ENCODE measurements at regions not wholly inside any gene's neighbourhood (a gene's known extent, or its start where the extent isn't known, plus 50 kb on each side); places are given as distances from the start of the nearest gene placed in this dataset.
"Not testable (repeated sequence)": the region's sequence is repeated elsewhere in the genome, so short reads cannot be mapped to it uniquely, and the experiment has no call there.

DNA sequence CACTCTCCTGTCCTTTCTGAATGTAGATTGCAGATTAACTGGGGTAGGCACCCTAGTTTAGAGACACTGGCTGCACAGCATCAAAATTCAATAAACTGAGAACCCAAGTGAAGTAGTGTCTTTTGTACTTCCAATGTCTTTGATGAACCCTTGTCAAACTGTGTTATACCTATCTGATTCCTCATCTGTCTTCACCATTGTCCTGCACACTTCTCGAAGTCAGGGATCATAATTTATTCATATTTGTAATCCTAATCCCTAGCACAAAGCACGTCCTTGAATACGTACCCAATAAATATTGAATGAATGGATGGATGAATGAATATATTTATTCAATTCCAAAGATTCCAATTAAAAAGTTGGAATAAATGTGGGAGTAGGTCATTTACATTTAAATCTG, 256.6 kb upstream of the PTBP2 start:
- Histone ChIP-seq H3K9me3 (no peaks in the 10 kb centered on the region), H3K27ac (no peak overlapping the region), H3K27me3 (no peaks in the 10 kb centered on the region), H3K4me3 (no peak overlapping the region), H3K4me1 (no peaks in the 10 kb centered on the region), H3K36me3 (no peaks in the 10 kb centered on the region)
- ATAC-seq (ENCODE audit: low FRiP score in 2 of 2): no peak
- 83 to 88% methylated on average over 3 of the region's 3 CpGs for WGBS, 2 donors
- TF ChIP-seq EP300 (IDR thresholded peaks at IDR 0.05) (no peak), POLR2AphosphoS5 (IDR thresholded peaks at IDR 0.05) (no peak), POLR2A (IDR thresholded peaks at IDR 0.05) (no peak)
- TF ChIP-seq, protein P1, sequence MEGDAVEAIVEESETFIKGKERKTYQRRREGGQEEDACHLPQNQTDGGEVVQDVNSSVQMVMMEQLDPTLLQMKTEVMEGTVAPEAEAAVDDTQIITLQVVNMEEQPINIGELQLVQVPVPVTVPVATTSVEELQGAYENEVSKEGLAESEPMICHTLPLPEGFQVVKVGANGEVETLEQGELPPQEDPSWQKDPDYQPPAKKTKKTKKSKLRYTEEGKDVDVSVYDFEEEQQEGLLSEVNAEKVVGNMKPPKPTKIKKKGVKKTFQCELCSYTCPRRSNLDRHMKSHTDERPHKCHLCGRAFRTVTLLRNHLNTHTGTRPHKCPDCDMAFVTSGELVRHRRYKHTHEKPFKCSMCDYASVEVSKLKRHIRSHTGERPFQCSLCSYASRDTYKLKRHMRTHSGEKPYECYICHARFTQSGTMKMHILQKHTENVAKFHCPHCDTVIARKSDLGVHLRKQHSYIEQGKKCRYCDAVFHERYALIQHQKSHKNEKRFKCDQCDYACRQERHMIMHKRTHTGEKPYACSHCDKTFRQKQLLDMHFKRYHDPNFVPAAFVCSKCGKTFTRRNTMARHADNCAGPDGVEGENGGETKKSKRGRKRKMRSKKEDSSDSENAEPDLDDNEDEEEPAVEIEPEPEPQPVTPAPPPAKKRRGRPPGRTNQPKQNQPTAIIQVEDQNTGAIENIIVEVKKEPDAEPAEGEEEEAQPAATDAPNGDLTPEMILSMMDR (IDR thresholded peaks at IDR 0.05): no peak
- DNase-seq: no peak

DNA sequence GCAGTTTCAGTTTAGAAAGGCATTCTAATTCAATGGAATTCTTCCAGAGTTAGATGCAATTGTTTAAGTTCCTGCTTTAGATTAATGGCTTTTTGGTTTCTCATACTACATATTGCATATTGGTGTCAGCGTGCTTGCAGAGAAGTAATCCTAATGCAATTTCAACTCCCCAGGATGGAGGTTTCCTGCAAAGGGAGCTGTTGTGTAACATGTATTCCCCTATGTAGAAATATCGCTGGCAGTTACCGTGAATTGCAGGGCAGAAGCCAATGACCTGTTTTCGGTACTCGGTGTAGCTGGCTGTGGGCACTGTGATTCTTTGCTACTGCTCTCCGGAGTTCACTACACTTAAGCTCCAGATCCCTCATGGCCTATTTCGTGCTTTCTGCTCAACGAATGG, 256.1 kb upstream of the PTBP2 start:
- Histone ChIP-seq H3K4me1 (no peaks in the 10 kb centered on the region), H3K27ac (no peak overlapping the region), H3K36me3 (no peaks in the 10 kb centered on the region), H3K9me3 (no peaks in the 10 kb centered on the region), H3K27me3 (no peaks in the 10 kb centered on the region), H3K4me3 (no peak overlapping the region)
- TF ChIP-seq, protein P1 (IDR thresholded peaks at IDR 0.05): no peak
- no peak for TF ChIP-seq EP300 (IDR thresholded peaks at IDR 0.05)
- TF ChIP-seq POLR2A (IDR thresholded peaks at IDR 0.05): no peak
- TF ChIP-seq POLR2AphosphoS5 (IDR thresholded peaks at IDR 0.05): no peak
- ATAC-seq (ENCODE audit: low FRiP score in 2 of 2): peak in 1 of 2 donors; percentile 29
- no peak for DNase-seq
- 70 to 76% methylated on average over 8 of the region's 8 CpGs for WGBS, 2 donors

DNA sequence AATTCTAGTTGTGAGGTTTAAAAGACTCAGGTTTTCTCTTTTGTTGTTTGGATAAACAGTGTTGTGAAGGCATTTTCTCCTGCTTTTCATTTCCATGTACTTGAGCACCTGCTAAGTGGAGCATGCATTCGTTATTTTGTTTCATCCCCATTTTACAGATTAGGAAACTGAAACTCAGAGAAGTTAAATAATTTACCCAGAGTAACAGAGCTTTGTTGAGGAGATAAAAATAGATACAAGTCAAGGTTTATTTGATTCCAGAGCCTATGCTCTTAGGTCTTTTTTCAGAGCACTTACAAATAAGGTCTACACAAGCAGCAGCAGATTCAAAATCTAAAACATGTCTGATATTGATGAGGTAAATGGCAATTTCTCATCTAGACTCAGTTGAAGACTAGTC, 254.7 kb upstream of the PTBP2 start:
- 76 to 82% methylated on average over 1 of the region's 1 CpG for WGBS, 2 donors
- H3K27me3 ChIP-seq: no peaks in the 10 kb centered on the region
- no peaks in the 10 kb centered on the region for H3K36me3 ChIP-seq
- no peaks in the 10 kb centered on the region for H3K9me3 ChIP-seq
- no peak for DNase-seq
- H3K4me3 ChIP-seq: no peak overlapping the region
- TF ChIP-seq POLR2A (IDR thresholded peaks at IDR 0.05) (no peak), POLR2AphosphoS5 (IDR thresholded peaks at IDR 0.05) (no peak), EP300 (IDR thresholded peaks at IDR 0.05) (no peak)
- TF ChIP-seq, protein P1 (IDR thresholded peaks at IDR 0.05): no peak
- no peak for ATAC-seq (ENCODE audit: low FRiP score in 2 of 2)
- no peaks in the 10 kb centered on the region for H3K4me1 ChIP-seq
- H3K27ac ChIP-seq: no peak overlapping the region

DNA sequence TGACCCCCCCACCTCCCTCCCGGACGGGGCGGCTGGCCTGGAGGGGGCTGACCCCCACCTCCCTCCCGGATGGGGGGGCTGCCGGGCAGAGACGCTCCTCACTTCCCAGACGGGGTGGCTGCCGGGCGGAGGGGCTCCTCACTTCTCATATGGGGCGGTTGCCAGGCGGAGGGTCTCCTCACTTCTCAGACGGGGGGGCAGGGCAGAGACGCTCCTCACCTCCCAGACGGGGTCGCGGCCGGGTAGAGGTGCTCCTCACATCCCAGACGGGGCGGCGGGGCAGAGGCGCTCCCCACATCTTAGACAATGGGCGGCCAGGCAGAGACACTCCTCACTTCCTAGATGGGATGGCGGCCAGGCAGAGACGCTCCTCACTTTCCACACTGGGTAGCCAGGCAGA, 251.9 kb upstream of the PTBP2 start:
- not testable (repeated sequence) for H3K27me3 ChIP-seq

DNA sequence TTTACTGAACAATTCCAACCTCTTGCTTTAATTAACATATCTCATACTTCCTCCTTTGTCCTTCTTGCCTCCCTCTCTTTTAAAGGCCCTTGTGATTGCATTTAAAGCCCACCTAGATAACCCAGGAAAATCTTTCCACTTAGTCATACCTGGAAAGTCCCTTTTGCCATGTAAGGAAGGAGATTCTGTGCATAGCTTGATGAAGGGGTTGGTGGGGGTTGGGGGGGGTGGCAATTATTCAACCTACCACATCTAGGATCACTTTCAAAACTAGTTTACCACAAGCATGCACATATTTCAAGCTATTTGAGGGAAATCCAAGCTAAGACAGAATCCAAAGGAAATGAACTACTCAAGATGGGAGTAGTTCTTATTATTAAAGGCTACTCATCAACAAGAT, 249.1 kb upstream of the PTBP2 start:
- Histone ChIP-seq H3K4me3 (no peak overlapping the region), H3K4me1 (no peaks in the 10 kb centered on the region), H3K9me3 (no peaks in the 10 kb centered on the region), H3K27me3 (no peaks in the 10 kb centered on the region), H3K27ac (no peak overlapping the region), H3K36me3 (no peaks in the 10 kb centered on the region)
- no peak for ATAC-seq (ENCODE audit: low FRiP score in 2 of 2)
- TF ChIP-seq POLR2AphosphoS5 (IDR thresholded peaks at IDR 0.05) (no peak), POLR2A (IDR thresholded peaks at IDR 0.05) (no peak), EP300 (IDR thresholded peaks at IDR 0.05) (no peak)
- TF ChIP-seq, protein P1 (IDR thresholded peaks at IDR 0.05): no peak
- DNase-seq: no peak

More for the DNA sequence above, 251.9 kb upstream of the PTBP2 start:
- not testable (repeated sequence) for H3K9me3 ChIP-seq; H3K27ac ChIP-seq; H3K36me3 ChIP-seq; ATAC-seq (ENCODE audit: low FRiP score in 2 of 2); H3K4me1 ChIP-seq; H3K4me3 ChIP-seq
- 100% methylated on average over 2 of the region's 24 CpGs; no CpG with 5 or more reads in 1 of the 2 donors for WGBS, 2 donors
- DNase-seq: peak in 1 of 2 donors; percentile 53

All from upper lobe of left lung (tissue), 6 donors.